NB4 (cell line): ENCODE measurements at regions not wholly inside any gene's neighbourhood (a gene's known extent, or its start where the extent isn't known, plus 50 kb on each side); places are given as distances from the start of the nearest gene placed in this dataset.

Experiments
- DNase-seq: peaks from one replicate; pipeline ENCODE4 v3.0.0; 2010; ENCODE audit warnings: low read depth
- H3K4me3 ChIP-seq: one replicate; pipeline ENCODE4 v1.5.1; 2011; ENCODE audit warnings: mild to moderate bottlenecking, low read depth, low read length, moderate library complexity
- MYC ChIP-seq: IDR thresholded peaks from 2 replicates; pipeline ENCODE4 v1.6.1; 2011; ENCODE audit warnings: low read depth, low read length
- POLR2A ChIP-seq: IDR thresholded peaks from 2 replicates; pipeline ENCODE4 v1.6.1; 2011; ENCODE audit warnings: mild to moderate bottlenecking; ENCODE audit not compliant: insufficient read length; ENCODE audit errors: extremely low read depth
- TF ChIP-seq, protein P1 (sequence below): IDR thresholded peaks from 2 replicates; pipeline ENCODE4 v1.6.1; 2011; ENCODE audit warnings: low read depth, low read length
- TF ChIP-seq, protein P2 (sequence below): IDR thresholded peaks from one replicate; pipeline ENCODE4 v1.5.1; 2012; ENCODE audit warnings: low read depth, low read length

DNA sequence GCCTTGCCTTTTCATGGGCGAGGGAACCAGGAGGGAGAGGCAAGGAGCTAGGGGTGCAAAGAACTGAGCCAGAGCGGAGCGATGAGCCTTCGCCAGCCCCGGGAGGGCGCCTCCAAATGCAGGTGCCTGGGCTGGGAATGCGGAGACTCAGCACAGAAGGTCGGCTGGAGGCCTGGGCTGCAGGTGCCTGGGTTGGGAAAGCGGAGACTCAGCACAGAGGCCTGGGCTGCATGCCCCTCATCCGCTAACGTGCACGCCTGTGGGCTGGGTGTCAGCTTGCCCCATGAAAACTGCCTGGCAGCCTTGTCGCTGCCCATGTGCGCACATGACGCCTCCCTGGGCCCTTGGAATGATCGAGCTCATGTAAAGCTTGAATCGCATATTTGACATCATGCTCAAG, 51.8 kb downstream of the POM121L12 start:
- DNase-seq = no peak
- TF ChIP-seq MYC = no peak
- TF ChIP-seq, protein P1, sequence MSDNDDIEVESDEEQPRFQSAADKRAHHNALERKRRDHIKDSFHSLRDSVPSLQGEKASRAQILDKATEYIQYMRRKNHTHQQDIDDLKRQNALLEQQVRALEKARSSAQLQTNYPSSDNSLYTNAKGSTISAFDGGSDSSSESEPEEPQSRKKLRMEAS = no peak
- TF ChIP-seq, protein P2, sequence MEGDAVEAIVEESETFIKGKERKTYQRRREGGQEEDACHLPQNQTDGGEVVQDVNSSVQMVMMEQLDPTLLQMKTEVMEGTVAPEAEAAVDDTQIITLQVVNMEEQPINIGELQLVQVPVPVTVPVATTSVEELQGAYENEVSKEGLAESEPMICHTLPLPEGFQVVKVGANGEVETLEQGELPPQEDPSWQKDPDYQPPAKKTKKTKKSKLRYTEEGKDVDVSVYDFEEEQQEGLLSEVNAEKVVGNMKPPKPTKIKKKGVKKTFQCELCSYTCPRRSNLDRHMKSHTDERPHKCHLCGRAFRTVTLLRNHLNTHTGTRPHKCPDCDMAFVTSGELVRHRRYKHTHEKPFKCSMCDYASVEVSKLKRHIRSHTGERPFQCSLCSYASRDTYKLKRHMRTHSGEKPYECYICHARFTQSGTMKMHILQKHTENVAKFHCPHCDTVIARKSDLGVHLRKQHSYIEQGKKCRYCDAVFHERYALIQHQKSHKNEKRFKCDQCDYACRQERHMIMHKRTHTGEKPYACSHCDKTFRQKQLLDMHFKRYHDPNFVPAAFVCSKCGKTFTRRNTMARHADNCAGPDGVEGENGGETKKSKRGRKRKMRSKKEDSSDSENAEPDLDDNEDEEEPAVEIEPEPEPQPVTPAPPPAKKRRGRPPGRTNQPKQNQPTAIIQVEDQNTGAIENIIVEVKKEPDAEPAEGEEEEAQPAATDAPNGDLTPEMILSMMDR = no peak
- no peak for TF ChIP-seq POLR2A
- no peak overlapping the region for H3K4me3 ChIP-seq

DNA sequence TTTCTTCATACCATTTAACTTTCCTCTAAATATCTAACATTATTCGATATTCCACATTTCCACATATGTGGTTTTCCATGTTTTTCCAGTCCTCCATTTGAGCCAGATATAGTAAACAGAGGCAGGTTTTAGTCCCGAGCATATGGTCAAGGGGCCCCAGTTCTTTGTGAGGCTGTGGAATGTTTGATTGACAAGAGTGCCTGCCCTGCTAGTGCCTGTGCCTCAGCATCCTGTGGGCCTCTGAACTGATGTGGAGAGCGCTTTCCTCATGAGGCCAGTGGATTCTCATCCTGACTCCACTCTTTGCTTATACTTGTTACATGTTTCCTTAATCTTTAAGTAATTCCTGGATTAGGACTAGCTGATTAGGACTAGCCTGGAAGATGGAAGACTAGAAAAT, 58.8 kb downstream of the POM121L12 start:
- H3K4me3 ChIP-seq = no peak overlapping the region
- no peak for DNase-seq
- TF ChIP-seq MYC (no peak), POLR2A (no peak)
- TF ChIP-seq, protein P2 = no peak
- TF ChIP-seq, protein P1 = no peak

DNA sequence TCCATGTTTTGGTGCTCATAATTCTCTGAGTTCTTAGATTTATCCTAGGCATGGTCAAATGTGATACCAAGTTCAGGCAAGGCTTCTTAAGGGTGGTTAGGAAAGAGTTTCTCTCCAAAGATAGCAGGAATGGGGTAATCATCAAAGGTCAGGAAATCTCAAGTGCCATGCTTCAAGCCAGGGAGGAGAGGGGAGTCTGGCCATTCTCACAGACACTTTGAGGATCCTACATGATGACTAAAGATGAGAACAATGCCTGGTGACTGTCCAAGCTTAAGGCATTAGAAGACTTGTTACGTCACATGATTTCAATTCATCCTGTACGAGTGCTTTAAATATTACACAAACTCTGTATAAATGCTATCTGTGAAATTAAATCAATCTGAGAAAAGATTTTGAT, 59.4 kb downstream of the POM121L12 start:
- no peak overlapping the region for H3K4me3 ChIP-seq
- TF ChIP-seq POLR2A (no peak), MYC (no peak)
- TF ChIP-seq, protein P1 = no peak
- TF ChIP-seq, protein P2 = no peak

DNA sequence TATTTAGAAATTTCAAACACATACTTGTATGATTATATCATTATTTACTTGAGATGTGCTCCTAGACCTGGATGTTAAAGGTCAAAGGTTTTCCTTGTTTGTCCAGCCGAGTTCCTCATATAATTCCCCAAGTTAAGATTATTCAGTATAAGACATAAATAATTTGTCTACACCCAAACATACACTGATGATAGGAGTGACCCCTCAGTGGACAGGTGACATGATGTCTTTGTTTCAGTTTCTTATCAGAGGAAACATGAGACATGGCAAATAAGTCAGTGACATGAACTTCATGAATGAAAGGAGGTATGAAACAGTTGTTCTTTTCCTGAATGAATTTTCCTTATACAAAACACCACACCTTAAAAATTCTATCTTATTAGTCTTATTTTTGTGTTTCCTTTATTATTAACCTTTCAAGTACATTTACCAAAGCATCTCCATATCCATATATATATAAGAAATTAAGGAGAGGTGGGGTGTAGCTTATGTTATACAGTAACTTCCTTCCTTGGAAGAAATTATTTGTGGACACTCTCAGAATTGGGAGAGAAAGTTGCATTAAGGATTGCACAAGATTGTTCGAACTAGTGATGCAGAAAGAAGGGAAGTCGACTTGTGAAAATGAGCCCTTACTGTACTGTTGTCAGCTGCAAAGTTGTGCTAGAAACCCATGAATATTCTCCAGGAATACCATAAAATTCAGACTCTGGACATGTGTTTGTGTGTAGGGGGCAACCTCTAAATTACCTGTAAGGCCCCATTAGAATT, 60.5 kb downstream of the POM121L12 start:
- no peak overlapping the region for H3K4me3 ChIP-seq
- TF ChIP-seq, protein P1 = no peak
- TF ChIP-seq MYC (no peak), POLR2A (no peak)
- TF ChIP-seq, protein P2 = no peak
- DNase-seq = no peak

More for the DNA sequence above, 59.4 kb downstream of the POM121L12 start:
- no peak for DNase-seq

DNA sequence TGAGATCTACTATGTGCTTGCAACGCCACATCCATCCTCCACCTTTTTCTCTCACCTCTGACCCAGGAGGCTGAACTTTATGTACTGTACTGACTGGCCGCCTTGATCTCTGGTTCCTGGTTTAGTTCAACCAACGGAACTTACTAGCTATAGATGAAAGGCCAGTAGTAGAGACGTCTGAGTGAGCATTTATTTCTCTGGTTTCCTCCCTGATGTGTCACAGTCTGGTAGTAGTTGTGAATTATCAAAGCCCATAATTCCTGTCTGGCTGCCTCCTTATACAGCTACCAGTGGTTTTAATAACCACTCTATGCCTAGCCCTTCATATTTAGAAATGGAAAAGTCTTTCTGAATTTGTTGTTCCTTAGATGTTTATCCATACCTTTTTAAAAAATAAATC, 64.7 kb downstream of the POM121L12 start:
- TF ChIP-seq, protein P2 = no peak
- TF ChIP-seq MYC = no peak
- no peak for TF ChIP-seq POLR2A
- TF ChIP-seq, protein P1 = no peak
- no peak overlapping the region for H3K4me3 ChIP-seq
- no peak for DNase-seq

DNA sequence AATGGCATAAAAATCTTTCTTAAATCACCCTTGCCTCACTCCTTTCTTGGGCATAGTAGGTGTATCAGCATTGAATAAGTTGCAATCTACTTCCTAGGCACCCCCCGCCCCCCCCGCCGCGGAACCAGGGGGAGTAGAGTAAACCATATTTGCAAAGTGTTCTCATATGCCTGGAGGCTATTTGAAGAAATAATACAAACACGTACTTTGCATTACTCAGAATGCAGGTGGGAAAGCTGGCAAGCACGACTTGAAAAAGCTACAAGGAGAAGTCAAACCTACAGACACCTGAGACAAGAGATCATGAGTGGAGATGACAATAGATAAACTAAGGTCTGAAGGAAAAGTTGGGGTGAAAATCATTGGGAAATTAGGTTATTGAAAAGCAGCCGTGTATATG, 65.6 kb downstream of the POM121L12 start:
- no peak for DNase-seq
- H3K4me3 ChIP-seq = no peak overlapping the region
- TF ChIP-seq MYC (no peak), POLR2A (no peak)
- TF ChIP-seq, protein P2 = no peak
- TF ChIP-seq, protein P1 = no peak
